Stimulated activated memory B cell treated with anti-CD40 and anti-IgM and Interleukin-4, amounts not matched to agents 10 μg/mL and 1 μg/mL and 100 μg/mL, for 72 hours (primary cell): ENCODE measurements at regions not wholly inside any gene's neighbourhood (a gene's known extent, or its start where the extent isn't known, plus 50 kb on each side); places are given as distances from the start of the nearest gene placed in this dataset.

Experiments
- ATAC-seq: fragments of 150-1000 bp; cut with Tn5 transposase; 2 replicates; pipeline ENCODE4 v1.10.0; 2021
- H3K27ac Mint-ChIP-seq: one replicate; pipeline ENCODE4 v1.8.0; 2022; ENCODE audit warnings: mild to moderate bottlenecking, mixed read lengths
- H3K27me3 Mint-ChIP-seq: one replicate; pipeline ENCODE4 v1.8.0; 2022; ENCODE audit warnings: mixed read lengths
- H3K36me3 Mint-ChIP-seq: one replicate; pipeline ENCODE4 v1.8.0; 2022; ENCODE audit warnings: mixed read lengths
- H3K4me1 Mint-ChIP-seq: one replicate; pipeline ENCODE4 v1.8.0; 2022; ENCODE audit warnings: mixed read lengths
- H3K4me3 Mint-ChIP-seq: one replicate; pipeline ENCODE4 v1.8.0; 2022; ENCODE audit warnings: mild to moderate bottlenecking, moderate library complexity, mixed read lengths
- H3K9me3 Mint-ChIP-seq: one replicate; pipeline ENCODE4 v1.8.0; 2022; ENCODE audit warnings: mixed read lengths

DNA sequence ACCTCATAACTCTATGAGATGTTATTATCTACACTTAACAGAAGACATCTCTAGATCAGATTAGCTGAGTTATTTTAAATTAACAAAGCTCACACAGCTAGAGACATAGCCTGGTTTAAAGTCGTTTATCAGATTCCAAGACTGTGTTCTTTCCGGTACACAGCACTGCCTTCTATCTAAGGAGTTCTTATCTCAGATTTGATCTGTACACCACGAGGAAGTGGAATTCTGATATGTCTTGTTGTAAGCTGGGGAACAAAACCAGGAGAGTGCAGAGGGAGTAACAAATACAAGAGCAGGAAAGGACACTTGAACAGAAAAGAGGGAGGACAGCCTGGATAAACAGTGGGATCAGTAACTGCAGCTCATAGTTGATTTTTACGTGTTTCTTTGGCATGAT is 61.7 kb upstream of the KCNMB2 start:
- no peaks in the 10 kb centered on the region for H3K9me3 Mint-ChIP-seq
- H3K4me3 Mint-ChIP-seq = no peak overlapping the region
- H3K36me3 Mint-ChIP-seq = no peaks in the 10 kb centered on the region
- H3K27me3 Mint-ChIP-seq = no peaks in the 10 kb centered on the region
- no peak overlapping the region for H3K27ac Mint-ChIP-seq
- no peaks in the 10 kb centered on the region for H3K4me1 Mint-ChIP-seq
- no peak for ATAC-seq

DNA sequence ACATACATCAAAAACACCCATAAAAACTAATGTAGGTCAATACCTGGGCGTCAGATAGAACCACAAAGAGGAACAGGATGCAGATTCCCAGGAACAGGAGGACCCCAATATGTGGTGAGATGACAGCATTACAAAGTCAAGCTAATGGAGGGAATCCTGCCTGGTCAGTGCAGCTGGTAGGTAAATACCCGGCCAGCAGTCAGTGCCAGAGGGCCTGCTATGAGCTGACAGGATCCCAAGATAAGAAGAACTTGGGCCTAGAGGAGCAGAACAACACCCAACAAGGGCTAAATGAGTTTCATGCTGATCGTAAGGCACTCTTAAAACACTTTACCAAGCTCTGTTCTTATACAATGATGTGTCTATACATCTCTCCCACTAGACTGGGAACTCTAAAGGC is 61.2 kb upstream of the KCNMB2 start:
- Mint-ChIP-seq H3K4me1 (no peaks in the 10 kb centered on the region), H3K27ac (no peak overlapping the region), H3K4me3 (no peak overlapping the region), H3K27me3 (no peaks in the 10 kb centered on the region), H3K36me3 (no peaks in the 10 kb centered on the region), H3K9me3 (no peaks in the 10 kb centered on the region)
- ATAC-seq = no peak

DNA sequence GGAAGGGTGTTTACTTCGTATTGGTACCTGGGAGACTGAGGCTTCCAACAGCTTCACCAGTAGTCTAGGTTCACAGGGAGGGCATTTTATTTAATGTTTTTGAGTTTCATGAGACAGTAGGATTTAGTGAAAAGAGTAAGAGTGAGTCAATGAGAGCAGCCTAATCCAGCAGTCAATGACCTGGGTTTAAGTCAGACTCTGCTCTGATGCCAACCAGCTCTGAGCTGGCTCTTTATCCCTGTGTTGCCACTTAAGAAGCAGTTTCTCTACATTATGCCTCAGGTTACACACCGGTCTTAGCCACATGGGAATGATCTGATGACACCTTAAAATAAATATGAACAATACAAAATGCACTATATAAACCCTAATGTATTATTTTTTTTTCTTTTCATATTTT is 59.4 kb upstream of the KCNMB2 start:
- no peak for ATAC-seq
- Mint-ChIP-seq H3K36me3 (no peaks in the 10 kb centered on the region), H3K27ac (no peak overlapping the region), H3K4me3 (no peak overlapping the region), H3K9me3 (no peaks in the 10 kb centered on the region), H3K27me3 (no peaks in the 10 kb centered on the region), H3K4me1 (peaks cover 12% of the 10 kb centered on the region)

DNA sequence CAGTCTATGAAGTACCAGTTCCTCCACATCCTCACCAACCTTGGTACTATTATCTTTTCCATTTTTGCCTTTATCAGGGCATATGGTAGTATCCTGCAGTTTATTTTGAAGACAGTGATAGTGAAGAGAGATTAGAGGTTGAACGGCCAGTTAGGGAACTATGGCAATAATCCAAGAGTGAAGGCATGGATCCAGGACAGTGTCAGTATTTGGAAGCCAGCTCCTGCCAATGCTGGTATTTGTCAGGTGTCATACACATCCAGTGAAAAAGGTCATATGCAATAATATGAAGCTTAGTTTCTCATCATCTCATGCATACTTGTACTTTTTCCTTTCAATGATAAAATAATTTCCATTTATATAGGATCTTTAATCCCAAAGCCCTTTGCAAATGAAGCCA is 56.8 kb upstream of the KCNMB2 start:
- H3K27me3 Mint-ChIP-seq = no peaks in the 10 kb centered on the region
- ATAC-seq = no peak
- H3K4me3 Mint-ChIP-seq = no peak overlapping the region
- H3K36me3 Mint-ChIP-seq = no peaks in the 10 kb centered on the region
- H3K27ac Mint-ChIP-seq = no peak overlapping the region
- H3K9me3 Mint-ChIP-seq = no peaks in the 10 kb centered on the region
- peaks cover 12% of the 10 kb centered on the region for H3K4me1 Mint-ChIP-seq

DNA sequence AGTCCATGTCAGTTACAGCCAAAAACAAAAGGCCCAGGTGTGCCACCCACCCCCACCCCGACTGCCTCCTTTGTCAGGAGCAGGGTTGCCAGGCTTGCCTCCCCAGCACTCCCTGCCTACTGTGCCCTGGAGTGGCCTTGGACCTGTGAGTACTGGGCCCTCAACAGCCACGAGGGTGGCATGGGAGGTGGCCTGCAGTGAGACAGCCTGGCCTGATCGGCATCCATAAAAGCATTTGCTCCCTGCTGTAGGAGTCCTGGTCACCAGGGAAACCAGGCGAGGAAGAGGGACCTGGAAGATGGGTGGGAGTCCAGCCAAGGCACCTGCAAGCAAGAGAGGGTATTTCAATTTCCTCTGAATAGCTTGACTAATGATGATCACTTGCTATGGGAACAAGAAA is 56.4 kb upstream of the KCNMB2 start:
- Mint-ChIP-seq H3K9me3 (no peaks in the 10 kb centered on the region), H3K4me1 (peaks cover 12% of the 10 kb centered on the region), H3K27me3 (no peaks in the 10 kb centered on the region), H3K36me3 (no peaks in the 10 kb centered on the region), H3K27ac (no peak overlapping the region), H3K4me3 (no peak overlapping the region)
- peak; percentile 17 for ATAC-seq

DNA sequence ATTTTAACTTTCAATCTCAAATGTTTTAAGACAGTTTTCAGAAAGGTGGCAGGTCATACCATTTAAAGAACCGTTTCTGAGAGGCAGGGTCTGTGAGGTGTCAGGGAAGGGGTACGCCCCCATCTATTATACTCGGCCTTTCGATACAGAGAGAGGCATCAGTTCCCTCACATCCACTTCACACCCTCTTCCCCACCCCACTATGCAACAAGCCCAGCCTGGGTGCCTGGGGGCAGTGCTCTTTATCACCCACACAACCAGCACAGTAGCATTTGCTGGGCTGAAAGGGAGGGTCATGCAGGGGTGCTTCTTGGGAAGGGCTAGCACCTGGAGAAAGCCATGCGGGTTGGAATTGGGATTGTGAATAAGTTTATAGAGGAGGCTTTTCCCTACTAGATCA is 56.0 kb upstream of the KCNMB2 start:
- no peak for ATAC-seq
- peaks cover 12% of the 10 kb centered on the region for H3K4me1 Mint-ChIP-seq
- H3K27ac Mint-ChIP-seq = no peak overlapping the region
- H3K36me3 Mint-ChIP-seq = no peaks in the 10 kb centered on the region
- no peaks in the 10 kb centered on the region for H3K27me3 Mint-ChIP-seq
- no peaks in the 10 kb centered on the region for H3K9me3 Mint-ChIP-seq
- no peak overlapping the region for H3K4me3 Mint-ChIP-seq

DNA sequence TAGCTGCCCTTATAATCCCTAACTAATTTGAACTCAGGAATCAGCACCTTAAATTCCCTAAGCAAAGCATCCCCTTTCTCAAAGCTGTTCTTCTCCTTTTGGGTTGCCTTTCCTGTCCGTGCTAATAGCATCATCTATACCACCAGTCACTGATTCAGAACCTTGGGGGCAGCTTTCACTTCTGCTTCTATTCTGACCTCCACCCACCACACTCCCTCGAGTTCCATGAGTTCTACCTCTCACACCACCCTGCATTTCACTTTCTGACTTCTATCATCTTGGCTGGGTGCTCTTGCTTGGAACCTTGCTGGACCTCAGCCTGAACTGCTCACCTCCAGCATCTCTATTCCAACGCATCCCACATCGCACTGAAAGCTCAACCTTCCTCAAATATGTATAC is 55.4 kb upstream of the KCNMB2 start:
- ATAC-seq = peak; percentile 86
- Mint-ChIP-seq H3K9me3 (no peaks in the 10 kb centered on the region), H3K27ac (no peak overlapping the region), H3K36me3 (no peaks in the 10 kb centered on the region), H3K27me3 (no peaks in the 10 kb centered on the region), H3K4me3 (no peak overlapping the region), H3K4me1 (peaks cover 12% of the 10 kb centered on the region)

DNA sequence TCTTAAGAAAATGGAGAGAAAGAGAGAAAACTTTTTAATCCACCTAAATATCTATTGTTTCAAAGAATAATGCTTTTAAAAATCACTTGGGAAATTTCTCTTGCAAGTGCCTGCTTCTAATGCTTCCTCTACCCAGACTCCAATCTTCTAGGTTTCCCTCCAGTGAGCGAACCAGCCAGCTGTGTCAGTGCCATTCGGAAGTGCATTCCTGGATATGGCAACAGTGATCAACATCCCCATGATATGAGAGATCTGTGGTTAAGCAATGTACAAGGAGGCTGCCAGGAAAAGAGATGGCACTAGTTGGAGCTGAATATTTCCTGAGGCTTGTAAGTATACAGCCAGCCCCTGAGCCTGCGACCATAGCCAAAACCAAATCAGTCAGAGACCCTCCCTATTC is 53.3 kb upstream of the KCNMB2 start:
- ATAC-seq = no peak
- H3K9me3 Mint-ChIP-seq = no peaks in the 10 kb centered on the region
- no peak overlapping the region for H3K27ac Mint-ChIP-seq
- H3K27me3 Mint-ChIP-seq = no peaks in the 10 kb centered on the region
- H3K36me3 Mint-ChIP-seq = no peaks in the 10 kb centered on the region
- H3K4me3 Mint-ChIP-seq = no peak overlapping the region
- H3K4me1 Mint-ChIP-seq = peaks cover 12% of the 10 kb centered on the region

DNA sequence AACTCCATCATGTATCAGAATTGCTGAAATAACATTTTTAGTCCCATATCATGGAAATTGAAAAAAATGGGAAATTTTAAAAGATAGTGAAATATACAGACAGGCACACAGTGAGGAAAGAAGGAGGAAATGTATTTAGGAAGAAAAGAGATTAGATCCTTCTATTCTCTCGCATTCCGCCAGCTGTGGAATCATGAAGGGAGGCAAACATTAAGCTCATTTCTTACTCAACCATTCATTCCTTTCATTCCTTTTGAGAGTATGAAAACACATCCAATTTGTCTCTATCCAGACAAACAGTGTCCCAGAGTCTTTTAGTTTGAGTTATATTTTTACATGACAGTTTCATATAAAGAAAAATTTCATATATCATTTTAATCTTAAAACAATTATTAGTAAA is 52.5 kb upstream of the KCNMB2 start:
- no peaks in the 10 kb centered on the region for H3K36me3 Mint-ChIP-seq
- ATAC-seq = no peak
- peaks cover 12% of the 10 kb centered on the region for H3K4me1 Mint-ChIP-seq
- H3K4me3 Mint-ChIP-seq = no peak overlapping the region
- no peaks in the 10 kb centered on the region for H3K9me3 Mint-ChIP-seq
- no peak overlapping the region for H3K27ac Mint-ChIP-seq
- no peaks in the 10 kb centered on the region for H3K27me3 Mint-ChIP-seq

DNA sequence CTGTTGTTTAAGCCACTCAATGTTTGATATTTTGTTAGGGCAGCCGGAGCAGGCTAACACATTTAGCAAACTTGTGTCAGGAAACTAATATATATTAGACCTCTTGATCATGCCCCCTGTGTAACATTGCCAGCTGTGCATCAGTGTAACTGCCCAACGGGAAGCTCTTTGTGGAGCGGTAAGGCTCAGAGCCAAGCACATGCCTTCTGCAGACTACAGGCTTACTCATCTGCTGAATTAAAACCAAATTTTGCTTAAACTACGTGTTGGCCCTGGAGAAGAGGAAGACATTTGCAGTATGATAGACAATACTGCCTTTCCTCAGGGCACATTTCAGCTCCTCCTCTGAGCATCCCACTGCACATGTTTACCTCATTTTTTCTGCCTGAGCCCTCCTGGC is 50.5 kb upstream of the KCNMB2 start:
- no peak overlapping the region for H3K4me3 Mint-ChIP-seq
- H3K9me3 Mint-ChIP-seq = no peaks in the 10 kb centered on the region
- peaks cover 7% of the 10 kb centered on the region for H3K4me1 Mint-ChIP-seq
- no peaks in the 10 kb centered on the region for H3K27me3 Mint-ChIP-seq
- ATAC-seq = no peak
- H3K27ac Mint-ChIP-seq = no peak overlapping the region
- H3K36me3 Mint-ChIP-seq = no peaks in the 10 kb centered on the region
